ENCODE measurements at regions not wholly inside any gene's neighbourhood (a gene's known extent, or its start where the extent isn't known, plus 50 kb on each side); places are given as distances from the start of the nearest gene placed in this dataset.
A peak's percentile ranks its signal among the peaks of the same experiment; 100 is the strongest.

GRCh38 chr15:70195587-70196305 is 98.0 kb upstream of the TLE3 start:
- peaks cover 65% of the 10 kb centered on the region for H3K4me1 ChIP-seq
- intact Hi-C loops (cut with DNase I) = no loop called here

GRCh38 chr15:70195171-70195570 is 97.5 kb upstream of the TLE3 start:
- intact Hi-C loops (cut with DNase I) = no loop called here
- Histone ChIP-seq H3K9me3 (no peaks in the 10 kb centered on the region), H3K36me3 (no peaks in the 10 kb centered on the region), H3K27me3 (no peaks in the 10 kb centered on the region), H3K27ac (peak overlapping the region; percentile 56), H3K4me3 (no peak overlapping the region), H3K4me1 (peaks cover 61% of the 10 kb centered on the region)
- no peak for TF ChIP-seq POLR2A (IDR thresholded peaks at IDR 0.05)
- peak in 1 of 2 donors; percentile 12 for TF ChIP-seq POLR2AphosphoS5 (IDR thresholded peaks at IDR 0.05; ENCODE audit: insufficient read depth in 1 of 2, low read depth in 1 of 2)
- no peak for TF ChIP-seq CTCF (IDR thresholded peaks at IDR 0.05)
- no peak for DNase-seq (ENCODE audit: extremely low spot score in 2 of 2)

More at GRCh38 chr15:70195587-70196305, 98.0 kb upstream of the TLE3 start:
- TF ChIP-seq CTCF (IDR thresholded peaks at IDR 0.05) (no peak), POLR2AphosphoS5 (IDR thresholded peaks at IDR 0.05; ENCODE audit: insufficient read depth in 1 of 2, low read depth in 1 of 2) (peak in 1 of 2 donors; percentile 69), POLR2A (IDR thresholded peaks at IDR 0.05) (no peak)
- Histone ChIP-seq H3K9me3 (no peaks in the 10 kb centered on the region), H3K27ac (peak overlapping the region; percentile 56), H3K27me3 (no peaks in the 10 kb centered on the region), H3K36me3 (no peaks in the 10 kb centered on the region), H3K4me3 (no peak overlapping the region)
- peak in 1 of 2 donors; percentile 92 for DNase-seq (ENCODE audit: extremely low spot score in 2 of 2)

- intact Hi-C loops (cut with DNase I) = no loop called here
- Histone ChIP-seq H3K36me3 (no peaks in the 10 kb centered on the region), H3K4me1 (peaks cover 52% of the 10 kb centered on the region), H3K27me3 (no peaks in the 10 kb centered on the region), H3K27ac (no peak overlapping the region), H3K9me3 (no peaks in the 10 kb centered on the region), H3K4me3 (no peak overlapping the region)
- no peak for DNase-seq (ENCODE audit: extremely low spot score in 2 of 2)
- TF ChIP-seq POLR2AphosphoS5 (IDR thresholded peaks at IDR 0.05; ENCODE audit: insufficient read depth in 1 of 2, low read depth in 1 of 2) (no peak), CTCF (IDR thresholded peaks at IDR 0.05) (no peak), POLR2A (IDR thresholded peaks at IDR 0.05) (no peak)
Measured at GRCh38 chr15:70194266-70194665, 96.5 kb upstream of the TLE3 start.

DNA sequence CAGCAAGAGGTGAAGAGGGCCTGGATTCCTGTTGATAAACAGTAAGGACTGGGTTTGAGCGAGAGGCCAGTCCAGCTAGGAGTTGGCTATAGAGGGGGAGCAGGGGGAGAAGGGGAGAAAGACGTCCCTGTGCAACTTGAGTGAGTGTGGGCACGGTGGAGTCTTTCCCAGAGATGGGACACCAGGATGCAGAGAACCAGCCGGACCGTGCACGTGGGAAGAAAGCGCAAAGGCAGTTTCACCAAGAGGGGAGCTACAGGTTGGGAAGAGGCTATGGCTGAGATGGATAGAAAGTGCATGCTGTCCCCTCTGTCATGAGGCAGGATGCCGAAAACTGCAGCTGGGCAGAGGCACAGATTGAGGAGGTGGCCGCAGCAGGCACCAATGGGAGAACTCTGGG is 96.0 kb upstream of the TLE3 start:
- no peak overlapping the region for H3K27ac ChIP-seq
- no peak overlapping the region for H3K4me3 ChIP-seq
- no peaks in the 10 kb centered on the region for H3K27me3 ChIP-seq
- H3K4me1 ChIP-seq = peaks cover 46% of the 10 kb centered on the region
- DNase-seq (ENCODE audit: extremely low spot score in 2 of 2) = no peak
- TF ChIP-seq CTCF (IDR thresholded peaks at IDR 0.05) (no peak), POLR2A (IDR thresholded peaks at IDR 0.05) (no peak), POLR2AphosphoS5 (IDR thresholded peaks at IDR 0.05; ENCODE audit: insufficient read depth in 1 of 2, low read depth in 1 of 2) (no peak)
- no peaks in the 10 kb centered on the region for H3K36me3 ChIP-seq
- intact Hi-C loops (cut with DNase I) = no loop called here
- H3K9me3 ChIP-seq = no peaks in the 10 kb centered on the region

DNA sequence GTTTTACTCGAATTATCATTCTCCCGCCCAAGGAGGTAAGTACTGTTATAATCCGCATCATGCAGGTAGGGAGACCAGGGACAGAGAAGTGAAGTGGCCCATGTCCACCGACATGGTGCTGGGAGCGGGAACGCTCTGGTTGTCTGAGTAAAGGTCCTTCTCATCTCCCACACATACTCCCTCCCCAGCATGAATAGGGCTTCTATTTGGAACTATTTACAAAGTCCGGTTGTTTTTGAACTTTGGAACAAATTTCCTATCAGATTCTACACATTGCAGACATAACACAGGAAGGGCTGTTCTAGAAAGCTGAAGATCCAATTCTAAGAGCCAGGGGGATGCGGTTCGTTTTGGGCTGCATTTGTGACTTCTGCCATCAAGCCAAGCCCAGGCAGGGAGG is 94.8 kb upstream of the TLE3 start:
- TF ChIP-seq POLR2A (IDR thresholded peaks at IDR 0.05) (no peak), POLR2AphosphoS5 (IDR thresholded peaks at IDR 0.05; ENCODE audit: insufficient read depth in 1 of 2, low read depth in 1 of 2) (no peak), CTCF (IDR thresholded peaks at IDR 0.05) (no peak)
- intact Hi-C loops (cut with DNase I) = no loop called here
- Histone ChIP-seq H3K36me3 (no peaks in the 10 kb centered on the region), H3K27ac (no peak overlapping the region), H3K27me3 (no peaks in the 10 kb centered on the region), H3K9me3 (no peaks in the 10 kb centered on the region), H3K4me3 (no peak overlapping the region), H3K4me1 (peaks cover 34% of the 10 kb centered on the region)
- DNase-seq (ENCODE audit: extremely low spot score in 2 of 2) = no peak
